ENCODE measurements at regions not wholly inside any gene's neighbourhood (a gene's known extent, or its start where the extent isn't known, plus 50 kb on each side); places are given as distances from the start of the nearest gene placed in this dataset.
"Not testable (repeated sequence)": the region's sequence is repeated elsewhere in the genome, so short reads cannot be mapped to it uniquely, and the experiment has no call there.

- DNase-seq, result no peak
Observed at GRCh38 chrX:147468600-147468999, 443.1 kb upstream of the FMR1 start.

GRCh38 chrX:147476008-147476407 lies 435.7 kb upstream of the FMR1 start:
- DNase-seq, result peak; percentile 17

- no peak for DNase-seq
Observed at GRCh38 chrX:147478899-147479298, 432.8 kb upstream of the FMR1 start.

GRCh38 chrX:147485207-147485606 lies 426.5 kb upstream of the FMR1 start:
- no peak for DNase-seq

GRCh38 chrX:147494365-147494764 lies 417.4 kb upstream of the FMR1 start:
- DNase-seq, result no peak

- no peak for DNase-seq
Observed at GRCh38 chrX:147498796-147499195, 412.9 kb upstream of the FMR1 start.

GRCh38 chrX:147522981-147523380 lies 388.7 kb upstream of the FMR1 start:
- DNase-seq, result no peak

GRCh38 chrX:147533426-147533825 lies 378.3 kb upstream of the FMR1 start:
- no peak for DNase-seq

- no peak for DNase-seq
Observed at GRCh38 chrX:147537172-147537571, 374.5 kb upstream of the FMR1 start.

- DNase-seq, result not testable (repeated sequence)
Observed at GRCh38 chrX:147548023-147548422, 363.7 kb upstream of the FMR1 start.

GRCh38 chrX:147550217-147550616 lies 361.5 kb upstream of the FMR1 start:
- DNase-seq, result no peak

GRCh38 chrX:147559191-147559590 lies 352.5 kb upstream of the FMR1 start:
- no peak for DNase-seq

GRCh38 chrX:147565237-147565636 lies 346.5 kb upstream of the FMR1 start:
- DNase-seq, result no peak

GRCh38 chrX:147570483-147570882 lies 341.2 kb upstream of the FMR1 start:
- no peak for DNase-seq

- no peak for DNase-seq
Observed at GRCh38 chrX:147573266-147573665, 338.5 kb upstream of the FMR1 start.

GRCh38 chrX:147602176-147602696 lies 309.5 kb upstream of the FMR1 start:
- no peak for DNase-seq

GRCh38 chrX:147626605-147627004 lies 285.1 kb upstream of the FMR1 start:
- no peak for DNase-seq

- DNase-seq, result no peak
Observed at GRCh38 chrX:147635186-147635585, 276.5 kb upstream of the FMR1 start.

GRCh38 chrX:147637190-147637589 lies 274.5 kb upstream of the FMR1 start:
- no peak for DNase-seq

- no peak for DNase-seq
Observed at GRCh38 chrX:147646949-147647723, 264.6 kb upstream of the FMR1 start.

GRCh38 chrX:147675819-147676218 lies 235.9 kb upstream of the FMR1 start:
- DNase-seq, result no peak

- DNase-seq, result peak; percentile 1
Observed at GRCh38 chrX:147679356-147680005, 232.2 kb upstream of the FMR1 start.

GRCh38 chrX:147680251-147680650 lies 231.5 kb upstream of the FMR1 start:
- DNase-seq, result peak; percentile 3

- no peak for DNase-seq
Observed at GRCh38 chrX:147693511-147693910, 218.2 kb upstream of the FMR1 start.
